NCI-H446 (cell line): ENCODE measurements at regions not wholly inside any gene's neighbourhood (a gene's known extent, or its start where the extent isn't known, plus 50 kb on each side); places are given as distances from the start of the nearest gene placed in this dataset.

Experiments
- DNase-seq, 2 experiments: peaks; one replicate each; lab custom pipeline; 2025; lab: John Stamatoyannopoulos, UW

DNA sequence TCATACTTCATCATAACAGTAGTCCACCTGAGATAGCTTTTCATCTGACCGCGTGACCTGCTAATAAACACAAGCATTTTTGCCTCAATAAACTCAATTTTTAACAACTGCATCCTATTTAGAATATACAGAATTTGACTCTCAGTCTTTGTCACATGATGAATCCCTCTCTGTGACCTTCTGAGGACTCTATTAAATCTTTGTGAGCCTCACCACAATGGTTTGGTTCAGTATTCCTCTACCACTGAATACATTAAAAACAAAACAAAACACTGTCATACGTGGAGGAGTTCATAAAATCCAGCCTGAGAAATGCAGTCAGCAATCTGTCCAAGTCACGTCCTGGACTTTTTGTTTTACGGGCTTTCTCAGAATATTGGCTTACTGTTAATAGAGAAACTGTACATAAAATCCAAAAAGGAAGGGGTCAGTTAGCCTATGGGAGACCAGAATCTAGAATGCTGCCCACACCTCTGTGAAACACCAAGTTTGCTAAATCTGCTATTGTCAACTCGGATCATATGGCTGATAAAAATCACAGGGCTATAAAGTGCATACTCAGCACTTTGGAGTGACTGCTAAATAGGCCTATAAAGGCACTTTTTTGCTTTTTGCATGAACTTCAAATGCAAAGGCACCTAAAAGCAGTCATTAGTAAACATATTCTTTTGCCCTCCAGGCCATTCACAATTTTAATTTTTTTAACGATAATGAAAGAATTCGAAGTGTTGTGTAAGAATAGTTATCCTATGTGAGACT, 190.3 kb upstream of the HDDC2 start:
- DNase-seq, result no peak

DNA sequence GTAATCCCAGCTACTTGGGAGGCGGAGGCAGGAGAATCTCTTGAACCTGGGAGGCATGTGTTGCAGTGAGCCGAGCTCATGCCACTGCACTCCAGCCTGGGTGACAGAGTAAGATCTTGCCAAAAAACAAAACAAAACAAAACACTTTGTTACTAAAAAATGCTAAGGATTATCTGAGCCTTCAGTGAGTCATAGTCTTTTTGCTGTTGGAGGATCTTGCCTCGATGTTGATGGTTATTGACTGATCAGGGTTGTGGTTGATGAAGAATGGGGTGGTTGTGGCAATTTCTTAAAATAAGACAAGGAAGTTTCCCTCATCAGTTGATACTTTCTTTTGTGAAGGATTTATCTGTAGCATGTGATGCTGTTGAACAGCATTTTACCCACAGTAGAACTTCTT, 196.8 kb upstream of the HDDC2 start:
- DNase-seq, result no peak

DNA sequence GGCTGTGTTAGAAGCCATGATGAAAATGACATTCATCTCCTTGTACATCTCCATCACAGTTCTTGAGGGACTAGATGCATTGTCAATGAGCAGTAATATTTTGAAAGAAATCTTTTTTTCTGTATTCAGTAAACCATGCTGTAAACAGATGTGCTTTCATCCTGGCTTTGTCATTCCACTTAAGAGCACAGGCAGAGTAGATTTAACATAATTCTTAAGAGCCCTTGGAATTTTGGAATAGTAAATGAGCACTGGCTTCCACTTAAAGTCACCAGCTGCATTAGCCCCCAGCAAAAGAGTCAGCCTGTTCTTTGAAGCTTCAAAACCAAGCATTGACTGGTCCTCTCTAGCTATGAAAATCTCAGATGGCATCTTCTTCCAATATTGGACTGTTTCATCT, 197.8 kb upstream of the HDDC2 start:
- DNase-seq, result no peak

DNA sequence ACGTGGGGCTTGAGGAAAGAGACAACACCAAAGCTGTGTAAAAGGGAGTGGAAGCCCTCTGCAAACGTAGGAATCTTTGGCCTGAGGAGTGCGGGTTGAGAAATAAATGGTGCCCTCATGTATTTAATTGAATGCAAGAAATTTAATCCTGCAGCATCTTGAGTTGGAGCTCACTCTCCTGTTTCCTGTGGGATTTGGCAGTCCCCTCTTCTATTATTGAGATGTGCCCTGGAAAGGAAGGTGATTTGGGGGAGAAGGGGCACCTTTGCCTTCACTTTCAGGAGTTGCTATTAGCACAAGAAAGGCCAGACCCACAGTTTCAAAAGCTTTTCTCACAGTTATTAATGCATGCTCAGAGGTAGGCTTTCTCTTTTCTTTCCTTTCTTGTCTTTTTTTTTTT, 201.4 kb upstream of the HDDC2 start:
- no peak for DNase-seq

DNA sequence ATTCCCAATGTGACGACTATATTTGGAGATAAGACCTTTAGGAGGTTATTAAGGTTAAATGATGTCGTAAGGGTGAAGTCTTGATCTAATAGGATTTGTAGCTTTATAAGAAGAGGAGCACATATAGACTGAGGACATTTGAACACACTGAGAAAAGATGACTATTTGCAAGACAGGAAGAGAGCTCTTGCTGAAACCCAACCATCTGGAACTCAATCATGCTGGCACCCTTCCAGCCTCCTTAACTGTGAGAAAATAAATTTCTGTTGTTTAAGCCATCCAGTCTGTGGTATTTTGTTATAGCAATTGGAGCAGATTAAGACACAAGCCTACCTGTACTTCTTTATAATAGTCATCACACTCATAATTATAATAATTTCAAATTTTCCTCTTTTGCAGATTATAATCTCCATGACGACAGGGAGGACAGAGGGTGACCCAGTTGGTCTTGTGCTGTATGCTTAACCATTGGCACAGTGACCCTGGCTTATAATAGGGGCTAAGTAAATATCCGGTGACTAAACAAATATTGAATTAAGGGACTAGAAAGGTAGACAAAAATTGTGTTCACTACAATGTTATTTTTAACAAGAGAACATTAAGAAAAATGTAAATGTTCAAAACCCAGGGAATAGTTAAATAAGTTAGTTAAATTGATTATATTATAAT, 206.4 kb upstream of the HDDC2 start:
- DNase-seq, result peak in 1 of 2 experiments; percentile 74

GRCh38 chr6:125508793-125509192, 207.0 kb upstream of the HDDC2 start:
- DNase-seq, result no peak

DNA sequence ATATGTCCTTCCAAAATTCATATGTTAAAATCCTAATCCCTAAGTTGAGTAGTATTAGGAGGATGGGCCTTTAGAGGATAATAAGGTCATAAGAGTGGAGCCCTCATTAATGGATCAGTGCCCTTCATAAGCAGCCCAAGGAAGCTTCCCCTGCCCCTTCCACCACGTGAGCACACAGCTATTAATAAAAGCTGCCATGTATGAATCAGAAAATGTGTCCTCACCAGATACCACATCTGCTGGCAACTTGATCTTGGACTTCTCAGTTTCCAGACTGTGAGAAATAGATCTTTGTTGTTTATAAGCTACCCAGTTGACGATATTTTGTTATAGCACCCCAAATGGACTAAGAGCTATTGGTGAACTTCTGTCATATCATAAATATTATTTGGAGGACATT, 207.7 kb upstream of the HDDC2 start:
- DNase-seq, result no peak

DNA sequence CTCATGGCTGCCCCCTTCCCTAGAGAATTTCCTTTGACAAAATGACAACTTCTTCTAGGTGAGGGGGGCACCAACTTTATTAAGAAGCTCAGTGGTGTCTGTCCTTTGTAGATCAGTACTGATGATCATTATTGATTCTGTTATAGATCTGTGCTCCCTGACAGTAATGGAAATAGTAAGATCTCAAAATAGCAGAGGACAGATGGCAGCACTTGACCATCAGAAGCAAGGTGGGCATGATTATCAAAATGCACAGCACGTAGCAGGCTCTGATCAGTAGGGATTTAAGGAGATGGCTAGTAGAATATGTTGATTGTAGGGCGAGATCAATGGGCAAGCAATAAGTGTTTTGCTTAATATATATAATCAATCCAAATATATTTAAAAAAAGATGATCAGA, 208.6 kb upstream of the HDDC2 start:
- DNase-seq, result no peak

DNA sequence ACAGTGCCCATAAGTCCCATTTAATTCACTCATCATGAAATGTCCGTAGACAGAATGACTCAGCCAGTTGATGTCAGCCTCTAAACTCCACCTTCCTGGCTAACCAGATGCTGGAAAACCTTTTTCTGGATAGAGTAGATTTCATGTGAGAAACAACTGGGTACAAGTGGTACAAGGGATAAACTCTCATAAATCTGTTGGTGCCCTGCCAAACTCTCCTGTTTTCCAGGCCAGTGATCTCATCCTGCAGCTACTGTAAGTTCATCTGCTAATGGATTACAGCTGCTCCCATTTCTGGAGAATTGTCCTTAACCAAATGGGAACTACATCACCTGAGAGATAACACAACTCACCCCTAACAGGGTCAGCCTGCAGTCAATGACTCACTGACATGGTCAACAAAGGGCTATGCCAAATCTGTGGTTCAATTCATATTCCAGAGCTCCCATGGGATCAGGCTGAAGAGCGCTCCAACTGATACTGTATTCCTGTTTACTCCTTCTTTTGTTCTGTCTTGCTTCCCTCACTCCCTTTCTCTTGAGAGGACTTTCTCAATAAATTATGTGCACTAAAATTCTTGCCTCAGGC, 210.1 kb upstream of the HDDC2 start:
- peak in 1 of 2 experiments; percentile 51 for DNase-seq

DNA sequence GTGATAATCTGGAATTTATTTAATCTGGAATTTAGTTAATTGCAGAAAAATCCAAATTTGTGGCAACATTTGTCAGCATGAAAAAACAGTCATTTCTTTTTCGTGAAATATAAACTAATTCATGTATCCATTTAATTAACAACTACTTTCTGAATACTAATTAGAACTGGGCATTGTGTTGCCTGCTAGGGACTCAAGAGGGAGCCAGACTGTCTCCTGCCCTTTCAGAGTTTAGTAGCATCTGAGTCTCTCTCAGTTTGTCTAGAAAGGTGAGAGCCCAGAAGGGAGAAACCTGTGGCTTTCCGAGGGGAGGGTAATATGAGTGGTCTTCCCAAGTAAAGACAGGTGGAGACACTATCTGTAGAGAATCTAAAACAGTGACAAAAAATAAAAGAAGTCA, 210.9 kb upstream of the HDDC2 start:
- no peak for DNase-seq

DNA sequence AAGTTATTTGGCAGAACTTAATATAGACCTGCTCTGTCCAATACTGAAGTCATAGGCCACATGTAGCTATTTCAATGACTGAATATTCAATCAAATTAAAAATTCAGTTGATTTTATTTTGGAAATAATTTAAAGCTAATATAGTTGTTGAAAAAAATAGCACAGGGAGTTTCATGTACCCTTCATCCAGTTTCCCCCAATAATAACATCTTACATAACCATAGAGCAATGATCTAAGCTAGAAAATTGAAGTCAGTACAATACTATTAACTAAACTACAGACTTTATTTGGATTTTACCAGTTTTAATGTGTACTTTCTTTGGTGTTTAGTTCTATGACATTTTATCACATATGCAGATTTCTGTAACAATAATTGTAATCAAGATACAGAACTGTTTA, 212.2 kb upstream of the HDDC2 start:
- no peak for DNase-seq

DNA sequence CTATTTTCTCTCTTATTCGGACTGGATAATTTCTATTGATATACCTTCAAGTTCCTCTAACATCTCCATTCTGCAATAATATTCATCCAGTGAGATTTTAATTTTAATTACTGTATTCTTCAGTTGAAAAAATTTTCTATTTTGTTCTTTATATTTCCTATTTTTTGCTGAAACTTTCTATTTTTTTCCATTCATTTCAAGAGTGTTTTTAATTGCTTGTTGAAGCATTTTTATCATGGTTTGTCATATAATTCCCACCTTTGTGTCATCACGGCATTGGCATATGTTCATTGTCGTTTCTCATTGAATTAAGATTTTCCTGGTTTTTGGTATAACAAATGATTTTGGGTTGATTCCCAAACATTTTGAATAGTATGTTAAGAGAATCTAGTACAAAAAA, 214.9 kb upstream of the HDDC2 start:
- DNase-seq, result no peak

DNA sequence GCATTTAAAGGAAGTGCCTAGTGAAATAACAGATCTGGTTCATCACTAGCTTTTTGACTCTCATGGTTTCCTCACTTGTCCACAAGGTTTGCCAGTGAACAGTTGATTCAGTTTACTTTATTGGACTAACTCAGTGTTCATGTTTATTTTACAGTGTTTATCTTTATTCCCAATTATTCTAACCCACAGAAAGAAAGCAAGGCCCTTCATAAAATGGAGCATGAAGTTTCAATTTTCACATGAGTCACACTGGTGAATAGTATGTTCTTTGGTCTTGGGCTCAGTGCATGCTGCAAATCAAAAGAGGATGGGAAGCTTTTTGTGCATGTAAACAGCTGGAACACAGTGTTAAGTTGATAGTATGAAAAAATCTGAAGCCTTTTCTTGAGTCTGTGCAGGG, 217.6 kb upstream of the HDDC2 start:
- no peak for DNase-seq

DNA sequence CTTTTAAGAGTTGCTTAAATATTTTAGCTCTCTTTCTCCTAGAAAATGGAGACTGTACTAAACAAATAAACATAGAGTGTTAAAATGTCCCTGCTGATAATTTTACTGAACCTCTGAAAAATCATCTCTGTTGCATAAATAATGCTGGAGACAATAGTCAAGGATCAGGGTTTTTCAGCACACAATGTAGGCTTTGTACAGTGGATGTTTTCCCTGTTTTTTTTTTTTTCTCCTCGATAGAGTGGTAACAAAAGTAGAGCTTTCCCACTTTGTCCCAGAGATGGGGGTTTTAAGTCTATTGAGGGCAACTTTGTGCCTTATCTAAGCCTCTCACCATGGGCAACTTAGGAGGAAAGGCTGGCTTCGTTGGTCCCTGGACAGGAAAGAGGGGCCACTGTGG, 222.6 kb upstream of the HDDC2 start:
- DNase-seq, result no peak

DNA sequence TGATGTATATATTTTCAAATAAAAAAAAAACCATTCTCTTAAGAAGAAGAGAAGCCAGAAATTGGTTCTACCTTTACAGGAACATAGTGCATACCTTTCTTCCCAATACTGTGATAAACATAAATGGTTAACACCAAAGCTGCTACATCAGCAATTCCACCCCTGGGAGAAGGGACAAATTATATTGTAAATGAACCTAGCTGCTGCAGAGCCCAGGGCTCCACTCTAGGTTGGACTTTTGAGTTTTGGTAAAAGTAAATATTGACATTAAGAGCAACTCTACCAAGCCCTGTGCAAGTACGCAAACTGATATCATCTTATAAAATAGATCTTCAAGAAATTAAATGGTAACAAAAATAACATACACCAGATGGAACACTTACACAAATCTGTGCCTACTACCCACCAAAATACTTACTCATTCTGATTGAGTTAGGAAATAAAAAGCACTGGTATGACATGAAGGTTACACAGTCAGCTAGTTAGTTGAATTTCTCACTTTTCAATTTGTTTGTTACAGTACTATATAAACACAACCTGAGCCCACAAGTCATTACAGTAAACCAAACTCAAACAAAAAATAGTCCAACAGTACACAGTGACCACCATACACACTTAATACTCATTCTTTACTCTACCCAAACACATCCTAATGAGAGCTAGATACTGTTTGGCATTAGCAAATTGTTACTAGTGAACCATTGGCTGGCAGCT, 223.3 kb upstream of the HEY2 start:
- DNase-seq, result no peak

DNA sequence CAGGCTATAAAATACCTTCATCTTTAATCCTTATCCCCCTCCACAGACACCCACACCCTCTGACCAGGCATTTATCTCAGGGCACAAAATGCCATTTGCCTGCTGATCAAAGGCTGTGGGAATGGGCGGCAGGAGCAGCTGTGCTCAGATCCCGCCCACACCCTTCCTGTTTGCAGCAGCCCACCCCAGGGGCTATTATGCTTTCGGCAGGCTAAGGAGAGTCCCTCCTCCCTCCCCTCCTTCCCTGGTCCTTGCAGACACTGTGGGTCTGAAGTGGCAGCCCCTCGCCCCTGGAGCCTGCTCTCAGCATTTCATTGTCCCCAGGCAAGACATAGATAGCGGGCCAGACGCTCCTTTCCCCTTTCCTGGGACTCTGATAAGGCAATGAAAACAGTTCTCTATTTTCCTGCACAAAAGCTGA, 220.8 kb upstream of the HEY2 start:
- DNase-seq, result no peak

- no peak for DNase-seq
These were observed 220.4 kb upstream of the HEY2 start for GRCh38 chr6:125529061-125529460.

GRCh38 chr6:125533710-125534397, 215.6 kb upstream of the HEY2 start:
- DNase-seq, result no peak

DNA sequence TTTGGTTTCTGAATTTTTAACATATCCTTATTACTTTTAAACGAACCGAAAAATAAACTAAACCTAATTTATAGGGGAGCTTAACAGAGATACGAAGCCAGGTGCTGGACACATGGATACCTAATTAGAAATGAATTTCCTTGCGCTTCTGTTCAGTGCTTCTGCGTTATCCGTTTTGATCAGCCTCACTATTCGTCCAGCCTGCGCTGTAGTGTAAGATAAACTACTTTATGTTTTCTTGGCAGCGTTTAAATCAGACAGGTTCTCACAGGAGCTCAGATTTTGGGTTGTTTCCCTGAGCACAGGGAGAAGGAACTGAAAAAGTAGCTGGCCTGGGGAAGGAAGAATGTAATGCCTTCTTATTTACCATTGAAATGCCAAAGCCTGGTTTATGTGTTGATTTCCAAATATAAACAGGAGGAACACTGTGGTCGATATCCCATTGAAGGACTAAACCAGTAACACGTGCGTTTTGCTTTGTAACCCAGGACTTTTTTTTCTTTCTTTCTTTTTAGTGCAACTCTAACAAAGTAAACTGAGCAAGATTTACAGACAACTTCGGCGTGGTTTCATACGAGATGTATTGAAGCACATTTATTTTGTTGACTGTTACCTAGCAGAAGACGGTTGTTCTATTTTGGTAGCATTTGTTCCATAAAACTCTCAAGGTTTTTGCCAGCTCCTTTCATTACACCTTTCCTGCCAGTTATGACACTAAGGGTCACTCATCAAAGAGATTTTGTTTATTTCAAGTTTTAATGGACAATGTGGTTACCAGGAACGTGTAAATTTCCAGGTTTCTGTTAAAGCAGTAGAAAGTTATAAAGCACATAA, 214.8 kb upstream of the HEY2 start:
- no peak for DNase-seq

DNA sequence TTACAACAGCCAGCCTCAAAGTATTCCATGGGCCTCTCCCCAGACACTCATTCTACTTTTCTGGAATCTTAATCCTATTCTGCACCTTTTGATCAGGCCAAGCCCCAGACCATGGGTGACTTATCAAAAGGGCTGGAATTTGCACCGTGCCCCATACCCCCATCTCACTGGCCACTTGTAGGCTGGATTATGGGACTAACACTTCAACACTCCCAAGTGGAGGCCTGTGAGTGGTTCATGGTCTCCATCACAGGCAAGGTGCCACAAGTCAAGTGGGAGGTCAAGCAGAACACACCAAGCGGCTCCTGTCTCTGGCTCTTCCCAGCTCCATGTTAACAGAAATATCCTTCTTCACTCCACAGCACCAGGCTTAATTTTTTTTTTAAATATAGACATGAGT, 212.3 kb upstream of the HEY2 start:
- DNase-seq, result no peak

GRCh38 chr6:125539892-125540291, 209.5 kb upstream of the HEY2 start:
- no peak for DNase-seq
